ENCODE measurements at regions not wholly inside any gene's neighbourhood (a gene's known extent, or its start where the extent isn't known, plus 50 kb on each side); places are given as distances from the start of the nearest gene placed in this dataset.
"Not testable (repeated sequence)": the region's sequence is repeated elsewhere in the genome, so short reads cannot be mapped to it uniquely, and the experiment has no call there.

DNA sequence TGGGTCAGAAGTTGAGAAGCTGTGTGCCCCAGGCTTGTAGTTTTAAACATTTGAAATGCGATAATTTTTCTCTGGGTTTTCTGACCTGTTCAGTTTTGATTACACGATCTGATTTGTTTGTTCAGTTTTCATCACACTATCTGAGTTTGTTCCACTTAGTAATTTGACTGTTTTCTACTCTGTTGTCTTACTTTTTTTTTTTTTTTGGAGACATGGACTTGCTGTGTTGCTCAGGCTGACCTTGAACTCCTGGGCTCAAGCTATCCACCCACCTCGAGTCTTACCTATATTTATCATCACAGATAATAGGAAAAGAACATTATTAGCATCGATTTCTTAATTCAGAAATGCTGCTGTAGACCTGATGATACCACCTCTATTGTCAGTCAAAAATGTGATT, 379.1 kb downstream of the UTRN start:
- no peak for TF ChIP-seq CTCF (IDR thresholded peaks at IDR 0.05; ENCODE audit: insufficient read depth, low read length)
- no peak for DNase-seq (ENCODE audit: low read depth)
- H3K4me3 ChIP-seq (ENCODE audit: low read depth, low read length): no peak overlapping the region

- no peak overlapping the region for H3K4me3 ChIP-seq (ENCODE audit: low read depth, low read length)
- DNase-seq (ENCODE audit: low read depth): no peak
- no peak for TF ChIP-seq CTCF (IDR thresholded peaks at IDR 0.05; ENCODE audit: insufficient read depth, low read length)
Observed at GRCh38 chr6:144664947-144665346, 379.8 kb downstream of the UTRN start.

DNA sequence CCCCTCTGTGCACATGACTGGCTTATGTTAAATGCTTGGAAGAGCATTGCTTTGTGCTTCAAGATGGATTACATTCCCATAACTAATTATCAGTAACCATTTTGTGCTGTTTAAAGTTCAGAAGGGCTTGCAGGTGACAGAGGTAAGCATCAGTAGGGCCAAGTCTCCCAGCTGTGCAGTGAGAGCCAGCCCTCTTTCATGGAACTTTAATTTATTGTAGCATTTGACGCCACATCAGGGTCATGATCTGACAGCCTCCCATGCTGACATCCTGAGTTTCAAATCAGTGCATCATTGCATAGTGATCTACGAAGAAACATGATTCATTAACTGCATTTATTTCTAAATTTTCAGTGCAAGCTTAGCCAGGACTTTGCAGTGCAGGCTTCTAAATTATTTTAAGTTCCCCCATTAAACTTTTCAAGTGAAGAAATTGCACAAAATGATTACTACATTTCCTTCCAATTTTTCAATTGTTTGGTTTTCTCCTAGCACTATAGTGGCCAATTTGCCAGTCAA, 380.9 kb downstream of the UTRN start:
- no peak for DNase-seq (ENCODE audit: low read depth)
- no peak overlapping the region for H3K4me3 ChIP-seq (ENCODE audit: low read depth, low read length)
- no peak for TF ChIP-seq CTCF (IDR thresholded peaks at IDR 0.05; ENCODE audit: insufficient read depth, low read length)

DNA sequence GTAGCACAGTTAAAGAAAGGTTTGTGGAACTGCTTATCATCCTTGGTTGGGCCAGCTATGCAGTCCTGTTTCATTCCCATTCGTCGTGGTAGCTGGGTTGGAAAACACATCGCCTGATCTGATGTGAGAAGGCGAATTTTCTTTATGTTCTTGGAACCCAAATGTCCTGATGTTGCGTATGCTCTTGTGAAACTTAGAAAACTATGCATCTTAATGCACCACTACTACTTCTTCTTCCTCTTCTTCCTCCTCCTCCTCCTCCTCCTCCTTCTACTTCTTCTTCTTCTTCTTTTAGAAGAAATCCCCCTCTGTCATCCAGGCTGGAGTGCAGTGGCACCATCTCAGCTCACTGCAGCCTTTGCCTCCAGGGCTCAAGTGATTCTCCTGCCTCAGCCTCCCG, 381.6 kb downstream of the UTRN start:
- TF ChIP-seq CTCF (IDR thresholded peaks at IDR 0.05; ENCODE audit: insufficient read depth, low read length): no peak
- DNase-seq (ENCODE audit: low read depth): no peak
- no peak overlapping the region for H3K4me3 ChIP-seq (ENCODE audit: low read depth, low read length)

- no peak for DNase-seq (ENCODE audit: low read depth)
- H3K4me3 ChIP-seq (ENCODE audit: low read depth, low read length): no peak overlapping the region
- TF ChIP-seq CTCF (IDR thresholded peaks at IDR 0.05; ENCODE audit: insufficient read depth, low read length): no peak
Observed at GRCh38 chr6:144667532-144668503, 382.7 kb downstream of the UTRN start.

DNA sequence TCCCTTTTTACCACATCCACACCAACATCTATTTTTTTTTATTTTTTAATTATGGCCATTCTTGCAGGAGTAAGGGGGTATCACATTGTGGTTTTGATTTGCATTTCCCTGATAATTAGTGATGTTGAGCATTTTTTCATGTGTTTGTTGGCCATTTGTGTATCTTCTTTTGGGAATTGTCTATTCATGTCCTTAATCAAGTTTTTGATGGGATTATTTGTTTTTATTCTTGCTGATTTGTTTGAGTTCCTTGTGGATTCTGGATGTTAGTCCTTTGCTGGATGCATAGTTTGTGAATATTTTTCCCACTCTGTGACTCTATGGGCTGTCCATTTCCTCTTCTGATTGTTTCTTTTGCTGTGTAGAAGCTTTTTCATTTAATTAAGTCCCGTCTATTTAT, 385.1 kb downstream of the UTRN start:
- not testable (repeated sequence) for H3K4me3 ChIP-seq (ENCODE audit: low read depth, low read length); DNase-seq (ENCODE audit: low read depth)

DNA sequence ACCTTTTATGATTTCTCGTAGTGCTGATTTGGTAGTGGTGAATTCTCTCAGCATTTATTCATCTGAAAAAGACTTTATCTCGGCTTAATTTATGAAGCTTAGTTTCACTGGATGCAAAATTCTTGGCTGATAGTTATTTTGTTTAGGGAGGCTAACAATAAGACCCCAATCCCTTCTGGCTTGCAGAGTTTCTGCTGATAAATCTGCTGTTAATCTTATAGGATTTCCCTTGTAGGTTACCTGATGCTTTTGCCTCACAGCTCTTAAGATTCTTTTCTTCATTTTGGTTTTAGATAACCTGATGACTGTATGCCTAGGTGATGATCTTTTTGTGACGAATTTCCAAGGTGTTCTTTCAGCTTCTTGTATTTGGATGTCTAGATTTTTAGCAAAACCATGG, 388.7 kb downstream of the UTRN start:
- no peak for TF ChIP-seq CTCF (IDR thresholded peaks at IDR 0.05; ENCODE audit: insufficient read depth, low read length)

More for the DNA sequence above, 388.7 kb downstream of the UTRN start:
- no peak for DNase-seq (ENCODE audit: low read depth)
- H3K4me3 ChIP-seq (ENCODE audit: low read depth, low read length): no peak overlapping the region

All from fibroblast of the aortic adventitia (primary cell).